ENCODE measurements at regions not wholly inside any gene's neighbourhood (a gene's known extent, or its start where the extent isn't known, plus 50 kb on each side); places are given as distances from the start of the nearest gene placed in this dataset.

DNA sequence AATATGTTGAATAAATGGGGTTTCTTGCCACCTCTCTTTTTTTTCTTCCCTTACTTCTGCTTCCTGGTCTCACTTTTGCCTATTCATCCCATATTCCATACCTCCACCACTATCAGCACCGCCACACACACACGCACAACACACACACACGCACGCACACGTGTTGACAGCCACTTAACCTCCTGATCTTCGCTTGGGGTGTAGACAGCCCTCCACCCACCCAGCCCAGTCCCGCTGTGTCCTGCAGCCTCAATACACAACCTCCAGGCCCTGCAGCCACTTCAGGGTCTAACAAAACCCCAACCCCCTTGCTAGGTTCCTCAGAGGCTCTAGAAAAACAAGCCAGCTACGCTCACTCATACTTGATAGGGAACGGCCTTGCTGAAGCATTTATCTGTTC, 72.3 kb downstream of the LINC00237 start:
- no peak for DNase-seq (ENCODE audit: low read depth in 2 of 2)

GRCh38 chr20:21031666-21032065, 74.5 kb downstream of the LINC00237 start:
- DNase-seq (ENCODE audit: low read depth in 2 of 2) = no peak

GRCh38 chr20:21029341-21029740, 76.8 kb downstream of the LINC00237 start:
- no peak for DNase-seq (ENCODE audit: low read depth in 2 of 2)

GRCh38 chr20:21028921-21029320, 77.2 kb downstream of the LINC00237 start:
- no peak for DNase-seq (ENCODE audit: low read depth in 2 of 2)

- no peak for DNase-seq (ENCODE audit: low read depth in 2 of 2)
Measured at GRCh38 chr20:21028436-21028835, 77.7 kb downstream of the LINC00237 start.

DNA sequence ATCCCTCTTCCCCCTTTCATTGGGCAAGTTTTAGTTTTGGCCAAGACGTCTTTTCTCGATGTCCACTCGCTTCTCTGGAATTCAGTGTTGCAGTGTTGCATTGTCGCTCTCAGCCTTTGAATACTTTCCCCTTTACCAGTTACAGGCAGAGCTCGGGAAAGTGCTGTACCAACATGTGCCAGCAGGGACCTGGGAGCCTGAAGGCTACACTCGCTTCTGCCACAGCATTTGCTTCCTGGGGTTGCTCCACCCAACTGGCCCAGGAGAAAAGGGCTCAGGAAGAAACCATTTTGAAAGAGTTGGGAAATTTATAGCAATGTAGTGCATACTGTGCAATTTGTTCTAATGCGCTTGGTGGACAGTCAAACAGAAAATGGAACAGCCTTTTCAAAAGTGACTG, 78.6 kb downstream of the LINC00237 start:
- DNase-seq (ENCODE audit: low read depth in 2 of 2) = no peak

GRCh38 chr20:21026951-21027350, 79.2 kb downstream of the LINC00237 start:
- DNase-seq (ENCODE audit: low read depth in 2 of 2) = no peak

GRCh38 chr20:21024420-21024819, 81.7 kb downstream of the LINC00237 start:
- no peak for DNase-seq (ENCODE audit: low read depth in 2 of 2)

- DNase-seq (ENCODE audit: low read depth in 2 of 2) = no peak
Measured at GRCh38 chr20:21022925-21023324, 83.2 kb downstream of the LINC00237 start.

GRCh38 chr20:21021472-21021790, 84.7 kb downstream of the LINC00237 start:
- DNase-seq (ENCODE audit: low read depth in 2 of 2) = no peak

DNA sequence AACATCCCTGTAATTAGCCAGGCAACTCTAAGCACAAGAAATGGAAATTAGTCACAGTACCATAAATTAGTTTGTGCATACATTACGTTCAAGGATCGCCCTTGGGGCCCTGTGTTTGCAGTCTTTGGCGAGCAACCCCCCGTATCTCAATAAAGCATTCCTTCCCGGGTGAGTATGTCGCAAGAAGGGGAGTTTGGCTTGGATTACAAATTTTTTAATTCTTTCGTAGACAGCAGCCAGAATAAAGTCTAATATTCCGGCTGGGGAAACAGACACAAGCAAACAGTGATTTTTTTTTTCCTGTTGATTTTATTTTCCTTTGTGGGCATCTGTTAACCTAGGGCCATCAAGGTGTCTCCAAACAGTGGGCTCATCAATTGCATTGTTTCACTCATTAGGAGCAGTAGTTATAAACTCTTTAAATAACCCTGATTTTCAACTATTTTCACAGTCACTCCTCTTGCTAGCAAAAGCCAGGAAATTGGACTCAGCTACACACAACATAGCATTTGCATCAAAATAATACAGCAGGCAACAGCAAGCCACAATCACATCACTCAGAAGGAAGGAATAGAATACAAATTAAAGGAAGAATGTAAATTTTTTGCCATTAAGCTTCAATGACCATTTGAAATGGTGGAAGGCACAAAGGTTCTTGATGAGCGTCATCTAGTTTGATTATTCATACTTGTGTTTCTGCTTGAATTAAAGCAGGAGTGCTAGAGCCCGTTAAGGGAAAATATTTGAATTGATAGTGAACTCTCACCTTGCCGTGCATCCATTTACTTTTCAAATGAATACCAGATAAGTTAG, 85.3 kb downstream of the LINC00237 start:
- DNase-seq (ENCODE audit: low read depth in 2 of 2) = no peak

GRCh38 chr20:21019814-21020658, 86.1 kb downstream of the LINC00237 start:
- DNase-seq (ENCODE audit: low read depth in 2 of 2) = no peak

- no peak for DNase-seq (ENCODE audit: low read depth in 2 of 2)
Measured at GRCh38 chr20:21019468-21019813, 86.7 kb downstream of the LINC00237 start.

- no peak for DNase-seq (ENCODE audit: low read depth in 2 of 2)
Measured at GRCh38 chr20:21018576-21018975, 87.6 kb downstream of the LINC00237 start.

DNA sequence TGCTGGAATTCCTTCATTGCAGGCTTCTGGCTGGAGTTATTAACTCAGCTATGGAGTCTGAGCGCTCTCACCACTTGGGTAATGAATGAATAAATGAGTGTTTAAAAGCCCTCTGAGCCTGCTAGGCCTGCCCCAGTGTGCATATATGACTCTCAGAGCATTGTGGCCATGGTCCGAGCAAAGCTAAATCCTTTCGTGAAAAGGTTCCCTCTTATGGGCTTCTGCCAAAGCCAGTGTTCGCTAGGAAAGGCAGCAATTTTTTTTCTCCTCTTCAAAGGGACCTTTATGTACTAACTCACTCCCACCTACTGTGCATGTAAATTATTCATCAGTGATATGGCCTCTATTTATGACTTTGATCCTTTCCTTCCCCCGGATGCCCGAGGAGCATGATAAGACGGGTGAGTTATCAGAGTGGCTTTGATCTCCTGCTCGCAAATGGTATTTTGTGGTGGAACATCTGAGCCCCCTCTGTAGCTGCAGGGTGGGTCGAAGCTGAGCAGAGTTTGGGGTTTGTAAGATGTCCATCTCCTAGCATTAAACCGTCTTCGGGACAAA, 88.6 kb downstream of the LINC00237 start:
- DNase-seq (ENCODE audit: low read depth in 2 of 2) = no peak

DNA sequence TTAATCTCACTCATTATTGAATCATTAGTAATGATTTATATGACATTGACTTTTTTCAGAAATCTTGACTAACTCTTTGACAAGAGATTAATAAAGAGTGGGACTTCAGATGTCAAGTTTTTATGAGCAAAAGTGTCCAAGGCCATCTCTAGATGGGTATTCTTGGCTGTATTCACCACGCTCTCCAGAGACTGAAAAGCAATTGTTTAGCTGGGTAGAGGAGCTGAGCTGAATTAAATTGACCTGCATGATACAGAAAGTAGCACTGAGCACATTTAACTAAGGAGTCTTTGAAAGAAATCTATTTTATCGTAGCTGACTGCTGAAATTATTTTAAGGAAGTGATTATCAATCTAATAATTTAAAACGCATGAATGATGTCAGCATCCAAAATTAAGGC, 89.4 kb downstream of the LINC00237 start:
- no peak for DNase-seq (ENCODE audit: low read depth in 2 of 2)

DNA sequence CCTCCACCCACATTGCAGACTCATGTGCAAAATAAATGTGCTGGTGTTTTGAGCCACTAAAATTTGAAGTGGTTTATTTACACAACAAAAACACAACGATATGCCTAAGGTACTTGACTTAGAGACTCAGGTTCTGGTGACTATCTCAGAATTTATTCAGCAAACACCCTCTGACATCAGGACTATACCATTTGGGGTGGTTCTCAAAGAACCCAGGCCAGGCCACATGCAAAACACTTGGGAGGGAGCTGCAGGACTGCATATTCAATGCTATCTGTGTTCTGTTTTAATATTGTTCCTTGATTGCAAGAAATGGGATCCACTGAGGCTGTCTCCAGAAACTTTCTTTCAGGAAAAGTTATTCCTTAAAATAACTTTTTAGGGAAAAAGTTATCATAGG, 91.6 kb downstream of the LINC00237 start:
- no peak for DNase-seq (ENCODE audit: low read depth in 2 of 2)

DNA sequence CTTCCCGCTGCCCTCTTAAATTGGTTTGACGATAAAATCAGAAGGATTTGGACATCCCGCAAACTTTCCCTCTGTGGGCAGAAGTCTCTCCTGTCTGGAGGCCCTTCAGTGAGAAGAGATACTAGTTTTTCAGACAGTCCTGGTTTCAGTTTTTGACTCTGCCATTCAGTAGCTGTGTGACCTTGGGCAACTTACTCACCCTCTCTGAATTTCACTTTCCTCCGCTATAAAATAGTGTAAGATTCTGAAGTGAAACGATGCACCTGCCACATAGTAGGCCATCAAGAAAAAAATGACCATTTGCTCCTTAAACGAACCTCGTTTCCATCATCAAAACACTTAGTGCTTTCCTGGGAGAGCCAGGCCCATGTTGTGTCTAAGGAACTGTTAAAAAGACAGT, 97.2 kb downstream of the LINC00237 start:
- no peak for DNase-seq (ENCODE audit: low read depth in 2 of 2)

DNA sequence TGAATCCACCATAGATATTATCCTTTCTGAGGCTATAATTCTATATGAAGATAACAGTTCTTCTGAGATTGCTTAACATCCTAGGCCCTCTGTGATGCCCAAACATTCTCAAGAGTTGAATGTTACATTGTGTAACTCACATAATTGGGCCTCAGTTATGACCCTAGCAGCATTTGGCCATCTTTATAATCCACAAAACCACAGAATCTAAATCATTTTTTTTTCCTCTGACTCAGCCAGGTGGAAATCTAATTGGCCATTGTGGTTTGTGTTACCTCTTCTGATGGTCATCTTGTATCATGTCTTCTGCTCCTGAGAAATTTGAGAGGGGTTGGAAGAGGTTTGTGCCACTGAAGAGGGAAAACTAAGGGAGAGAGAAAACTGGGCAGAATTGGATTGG, 99.5 kb downstream of the LINC00237 start:
- no peak for DNase-seq (ENCODE audit: low read depth in 2 of 2)

DNA sequence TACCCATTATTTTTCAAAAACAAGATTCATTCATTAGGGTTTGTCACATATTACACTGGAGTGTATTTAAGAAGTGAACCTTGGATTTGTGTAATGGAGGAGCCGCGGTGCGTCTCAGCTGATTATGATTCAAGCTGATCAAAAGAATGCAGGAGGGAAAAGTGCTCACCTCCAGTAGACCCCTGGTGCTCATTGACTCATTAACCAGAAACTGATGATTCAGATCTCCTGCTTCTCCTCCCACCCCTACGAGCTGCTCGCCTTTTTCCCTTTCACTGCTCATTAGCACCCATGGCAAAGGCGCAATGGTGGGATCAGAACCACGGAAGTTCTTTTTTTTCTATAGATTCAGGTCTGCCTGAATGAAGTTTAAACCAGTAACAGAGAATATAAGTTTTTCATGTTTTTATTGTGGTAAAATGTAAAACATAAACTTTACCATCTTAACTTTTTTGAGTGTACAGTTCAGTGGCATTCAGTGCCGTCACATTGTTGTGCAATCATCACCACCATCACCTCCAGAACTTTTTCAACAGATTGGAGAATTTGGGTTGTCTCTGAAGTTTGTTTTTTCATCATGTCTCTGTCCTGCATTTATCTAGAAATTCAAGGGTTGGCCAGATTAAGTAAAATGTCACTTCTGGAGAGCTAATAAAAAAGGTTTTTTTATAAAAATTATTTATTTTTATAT, 101.6 kb downstream of the LINC00237 start:
- DNase-seq (ENCODE audit: low read depth in 2 of 2) = no peak

DNA sequence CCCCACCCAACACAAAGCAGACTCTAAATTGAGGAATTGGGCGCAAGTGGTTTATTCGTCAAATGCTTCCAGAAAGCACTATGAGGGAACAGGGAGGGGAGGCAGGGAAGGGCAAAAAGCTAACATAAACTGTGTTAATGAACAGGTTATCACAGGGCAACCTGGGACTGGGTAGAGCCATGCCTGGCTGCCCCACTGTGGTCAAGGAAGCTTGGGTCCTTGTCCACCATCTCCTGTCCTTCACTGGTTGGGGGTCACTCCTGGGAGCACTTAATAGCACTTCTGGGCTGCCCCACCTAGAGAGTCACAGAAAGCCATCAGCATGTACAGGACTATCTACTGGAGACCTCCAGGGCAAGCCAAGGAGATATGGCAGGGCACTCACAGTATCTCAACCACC, 102.3 kb downstream of the LINC00237 start:
- no peak for DNase-seq (ENCODE audit: low read depth in 2 of 2)

GRCh38 chr20:21002486-21002885, 103.7 kb downstream of the LINC00237 start:
- no peak for DNase-seq (ENCODE audit: low read depth in 2 of 2)

All from stimulated activated CD4-positive, alpha-beta T cell treated with anti-CD3 and anti-CD28 coated beads, Interleukin-4, amount 100 ng/mL, for 48 hours (primary cell).